Calu3 (cell line): ENCODE measurements at regions not wholly inside any gene's neighbourhood (a gene's known extent, or its start where the extent isn't known, plus 50 kb on each side); places are given as distances from the start of the nearest gene placed in this dataset.
A peak's percentile ranks its signal among the peaks of the same experiment; 100 is the strongest.

Source experiments
- BruUV-seq: library from RNA; stranded (reverse); fragments of 400-500 nt; replicated peaks from 2 replicates; lab custom pipeline; 2021; lab: Mats Ljungman, UMichigan
- CTCF ChIA-PET: fragments of 300-600 bp; sonication (Branson Sonifier 250); formaldehyde crosslinking; loops from one replicate; lab custom pipeline; 2022; ENCODE audit warnings: antibody characterized with exemption; lab: Charles Lee
- DNase-seq: peaks from one replicate; pipeline ENCODE4 v3.0.0; 2022
- H3K27ac Mint-ChIP-seq: one replicate; pipeline ENCODE4 v1.8.0; 2022; ENCODE audit warnings: mixed read lengths; ENCODE audit not compliant: unreplicated experiment
- H3K27me3 Mint-ChIP-seq: one replicate; pipeline ENCODE4 v1.8.0; 2022; ENCODE audit warnings: mixed read lengths; ENCODE audit not compliant: unreplicated experiment
- H3K36me3 Mint-ChIP-seq: one replicate; pipeline ENCODE4 v1.8.0; 2022; ENCODE audit warnings: mild to moderate bottlenecking, moderate library complexity, mixed read lengths; ENCODE audit not compliant: insufficient read depth, unreplicated experiment
- H3K4me1 Mint-ChIP-seq: one replicate; pipeline ENCODE4 v1.8.0; 2022; ENCODE audit warnings: mild to moderate bottlenecking, low read depth, mixed read lengths; ENCODE audit not compliant: unreplicated experiment
- H3K4me3 Mint-ChIP-seq: one replicate; pipeline ENCODE4 v1.8.0; 2022; ENCODE audit warnings: mild to moderate bottlenecking, low read depth, moderate library complexity, mixed read lengths; ENCODE audit not compliant: unreplicated experiment
- H3K9me3 Mint-ChIP-seq: one replicate; pipeline ENCODE4 v1.8.0; 2022; ENCODE audit warnings: low read depth, mixed read lengths; ENCODE audit not compliant: unreplicated experiment
- CTCF ChIP-seq: fragments of 200-600 bp; IDR thresholded peaks from one replicate; pipeline ENCODE4 v1.8.0; 2022; ENCODE audit warnings: antibody characterized with exemption; ENCODE audit not compliant: unreplicated experiment
- intact Hi-C: fragments of 100-400 bp; cut with micrococcal nuclease; formaldehyde crosslinking; loops from one replicate; pipeline ENCODE4 v1.10.0; 2022; ENCODE audit not compliant: unreplicated experiment

- H3K36me3 Mint-ChIP-seq = no peaks in the 10 kb centered on the region
- intact Hi-C loops = no loop called here
- H3K27ac Mint-ChIP-seq = no peak overlapping the region
- no peak overlapping the region for H3K4me3 Mint-ChIP-seq
- DNase-seq = no peak
- peaks cover 5% of the 10 kb centered on the region for H3K9me3 Mint-ChIP-seq
- CTCF ChIA-PET = no interaction called here
- no peaks in the 10 kb centered on the region for H3K4me1 Mint-ChIP-seq
- no peak for TF ChIP-seq CTCF
- H3K27me3 Mint-ChIP-seq = no peaks in the 10 kb centered on the region
- no TSS peak for BruUV-seq
Observed at GRCh38 chr18:30381826-30382225, 660.7 kb downstream of the DSC3 start.

GRCh38 chr18:30378097-30378496 is 664.4 kb downstream of the DSC3 start:
- Mint-ChIP-seq H3K4me1 (no peaks in the 10 kb centered on the region), H3K36me3 (no peaks in the 10 kb centered on the region), H3K27ac (no peak overlapping the region), H3K4me3 (no peak overlapping the region), H3K27me3 (no peaks in the 10 kb centered on the region), H3K9me3 (peaks cover 5% of the 10 kb centered on the region)
- no peak for TF ChIP-seq CTCF
- no TSS peak for BruUV-seq
- intact Hi-C loops = loop anchor here (10.0 kb wide), 1 partner anchor 517 kb away; no protein-coding TSS in a partner anchor
- CTCF ChIA-PET = no interaction called here
- no peak for DNase-seq

GRCh38 chr18:30376515-30376914 is 666.0 kb downstream of the DSC3 start:
- no peak for TF ChIP-seq CTCF
- no peak overlapping the region for H3K27ac Mint-ChIP-seq
- BruUV-seq = no TSS peak
- CTCF ChIA-PET = interaction anchor here (0.6 to 2.0 kb wide), 3 partner anchors 29 to 591 kb away, joined by 3 to 10 read pairs (median 8); no protein-coding TSS in a partner anchor
- H3K9me3 Mint-ChIP-seq = peaks cover 5% of the 10 kb centered on the region
- H3K36me3 Mint-ChIP-seq = no peaks in the 10 kb centered on the region
- no peak overlapping the region for H3K4me3 Mint-ChIP-seq
- intact Hi-C loops = loop anchor here (10.0 kb wide), 1 partner anchor 518 kb away; no protein-coding TSS in a partner anchor
- H3K27me3 Mint-ChIP-seq = no peaks in the 10 kb centered on the region
- peak; percentile 13 for DNase-seq
- no peaks in the 10 kb centered on the region for H3K4me1 Mint-ChIP-seq

- CTCF ChIA-PET = interaction anchor here (0.5 kb wide), 1 partner anchor 324 kb away, joined by 4 read pairs; no protein-coding TSS in a partner anchor
- no peak for DNase-seq
- Mint-ChIP-seq H3K27me3 (no peaks in the 10 kb centered on the region), H3K4me1 (peaks cover 17% of the 10 kb centered on the region), H3K36me3 (no peaks in the 10 kb centered on the region), H3K27ac (no peak overlapping the region), H3K9me3 (no peaks in the 10 kb centered on the region), H3K4me3 (no peak overlapping the region)
- TF ChIP-seq CTCF = no peak
- BruUV-seq = no TSS peak
- intact Hi-C loops = no loop called here
Observed at GRCh38 chr18:30361864-30362540, 680.5 kb downstream of the DSC3 start.
